ENCODE measurements at regions not wholly inside any gene's neighbourhood (a gene's known extent, or its start where the extent isn't known, plus 50 kb on each side); places are given as distances from the start of the nearest gene placed in this dataset.
"Not testable (repeated sequence)": the region's sequence is repeated elsewhere in the genome, so short reads cannot be mapped to it uniquely, and the experiment has no call there.

- no peak for ATAC-seq
- Histone ChIP-seq H3K9me3 (peaks cover 0 to 7% (median 0%) of the 10 kb centered on the region in 12 donors), H3K36me3 (no peaks in the 10 kb centered on the region), H3K27me3 (peaks cover 0 to 20% (median 0%) of the 10 kb centered on the region in 9 donors), H3K27ac (no peak overlapping the region), H3K4me3 (no peak overlapping the region), H3K4me1 (no peaks in the 10 kb centered on the region)
- intact Hi-C loops (cut with DNase I): no loop called here
- 58 to 87% (median 71%) methylated on average over 4 of the region's 4 CpGs for WGBS, 4 donors
- TF ChIP-seq CTCF (IDR thresholded peaks at IDR 0.05): no peak
- no peak for TF ChIP-seq POLR2A (IDR thresholded peaks at IDR 0.05)
- no peak for DNase-seq
Observed at GRCh38 chr16:87150681-87151280, 166.4 kb downstream of the C16orf95 start.

- TF ChIP-seq CTCF (IDR thresholded peaks at IDR 0.05) (no peak), POLR2A (IDR thresholded peaks at IDR 0.05) (no peak)
- no peaks in the 10 kb centered on the region for H3K36me3 ChIP-seq
- WGBS, 4 donors: 89 to 92% (median 92%) methylated on average over 19 of the region's 19 CpGs
- H3K4me1 ChIP-seq: no peaks in the 10 kb centered on the region
- H3K27me3 ChIP-seq: peaks cover 0 to 20% (median 0%) of the 10 kb centered on the region in 9 donors
- no peak overlapping the region for H3K27ac ChIP-seq
- intact Hi-C loops (cut with DNase I): no loop called here
- peaks cover 0 to 7% (median 0%) of the 10 kb centered on the region in 12 donors for H3K9me3 ChIP-seq
- no peak for ATAC-seq
- H3K4me3 ChIP-seq: no peak overlapping the region
- no peak for DNase-seq
Observed at GRCh38 chr16:87152221-87152755, 164.9 kb downstream of the C16orf95 start.

- Histone ChIP-seq H3K27ac (no peak overlapping the region), H3K4me3 (no peak overlapping the region), H3K27me3 (peaks cover 0 to 20% (median 0%) of the 10 kb centered on the region in 9 donors), H3K9me3 (peaks cover 0 to 7% (median 0%) of the 10 kb centered on the region in 12 donors), H3K4me1 (no peaks in the 10 kb centered on the region), H3K36me3 (no peaks in the 10 kb centered on the region)
- WGBS, 4 donors: 87 to 90% (median 89%) methylated on average over 7 to 8 of the region's 8 CpGs
- ATAC-seq (no peak), DNase-seq (no peak)
- TF ChIP-seq CTCF (IDR thresholded peaks at IDR 0.05) (no peak), POLR2A (IDR thresholded peaks at IDR 0.05) (no peak)
- intact Hi-C loops (cut with DNase I): no loop called here
Observed at GRCh38 chr16:87153326-87153725, 163.9 kb downstream of the C16orf95 start.

- H3K4me1 ChIP-seq; ATAC-seq; H3K27ac ChIP-seq; H3K9me3 ChIP-seq; H3K4me3 ChIP-seq; intact Hi-C loops (cut with DNase I); H3K36me3 ChIP-seq; DNase-seq: not testable (repeated sequence)
- WGBS, 4 donors: 88 to 90% (median 89%) methylated on average over 4 of the region's 4 CpGs
- peaks cover 0 to 23% (median 0%) of the 10 kb centered on the region in 9 donors for H3K27me3 ChIP-seq
Observed at GRCh38 chr16:87155315-87155714, 161.9 kb downstream of the C16orf95 start.

- 85 to 100% (median 88%) methylated on average over 3 of the region's 3 CpGs for WGBS, 4 donors
- TF ChIP-seq POLR2A (IDR thresholded peaks at IDR 0.05) (no peak), CTCF (IDR thresholded peaks at IDR 0.05) (no peak)
- ATAC-seq: no peak
Observed at GRCh38 chr16:87156195-87156594, 161.0 kb downstream of the C16orf95 start.

More at GRCh38 chr16:87156195-87156594, 161.0 kb downstream of the C16orf95 start:
- H3K27ac ChIP-seq: no peak overlapping the region
- H3K4me3 ChIP-seq: no peak overlapping the region
- H3K36me3 ChIP-seq: no peaks in the 10 kb centered on the region
- no peaks in the 10 kb centered on the region for H3K9me3 ChIP-seq
- intact Hi-C loops (cut with DNase I): no loop called here
- no peaks in the 10 kb centered on the region for H3K4me1 ChIP-seq
- no peak for DNase-seq
- H3K27me3 ChIP-seq: peaks cover 0 to 26% (median 0%) of the 10 kb centered on the region in 9 donors

Data from heart left ventricle (tissue), 16 donors.